HG03378 (cell line): ENCODE measurements at regions not wholly inside any gene's neighbourhood (a gene's known extent, or its start where the extent isn't known, plus 50 kb on each side); places are given as distances from the start of the nearest gene placed in this dataset.

Experiments used
- ATAC-seq: cut with Tn5 transposase; IDR thresholded peaks from one replicate; pipeline ENCODE4 v1.9.1; 2021; ENCODE audit warnings: mild to moderate bottlenecking, moderate library complexity; ENCODE audit not compliant: unreplicated experiment

DNA sequence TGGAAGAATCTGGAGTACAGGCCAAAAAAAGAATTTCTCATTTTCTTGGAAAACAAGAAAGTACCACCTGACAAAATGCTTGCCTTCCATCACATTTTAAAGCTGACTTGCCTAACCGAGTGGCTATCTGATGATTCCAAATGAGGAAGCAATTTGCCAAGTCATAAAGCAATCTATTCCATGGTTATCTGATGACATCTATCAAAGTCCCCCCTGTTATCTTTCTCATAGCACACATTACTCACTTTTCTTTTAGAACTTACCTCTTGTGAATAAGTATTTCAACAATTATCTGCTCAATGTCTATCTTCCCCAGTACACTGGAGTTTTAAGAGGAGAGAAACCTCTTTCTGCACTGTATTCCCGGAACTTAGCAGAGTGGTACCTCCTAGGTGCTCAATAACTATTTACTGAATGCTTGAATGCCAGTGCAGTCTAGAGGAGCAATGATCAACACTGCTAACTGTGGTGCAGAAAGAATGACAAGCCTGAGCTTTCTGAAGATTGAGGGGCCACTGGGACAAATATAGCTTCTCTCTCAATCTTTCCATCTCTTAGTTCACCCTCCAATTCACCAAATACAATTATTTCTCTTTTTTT, 186.3 kb upstream of the ATP11B start:
- no peak for ATAC-seq

DNA sequence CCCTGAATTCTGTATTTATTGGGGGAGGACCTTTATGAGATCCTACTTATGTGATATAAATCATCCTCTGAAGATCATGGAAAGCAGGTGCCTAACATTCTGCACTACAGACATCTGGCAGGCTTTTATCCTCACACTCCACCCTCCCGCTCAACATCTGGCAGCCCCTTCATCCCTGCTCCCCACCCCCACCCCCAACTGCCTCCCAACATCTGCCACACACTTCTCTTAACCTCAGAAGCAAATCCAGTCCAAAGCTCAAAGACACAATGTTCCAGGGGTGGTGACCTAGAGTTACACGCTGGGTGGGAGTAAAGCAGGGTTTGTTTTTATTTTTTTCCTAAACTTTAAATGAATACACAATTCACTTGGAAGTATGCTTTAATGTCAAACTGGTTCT, 184.5 kb upstream of the ATP11B start:
- no peak for ATAC-seq

DNA sequence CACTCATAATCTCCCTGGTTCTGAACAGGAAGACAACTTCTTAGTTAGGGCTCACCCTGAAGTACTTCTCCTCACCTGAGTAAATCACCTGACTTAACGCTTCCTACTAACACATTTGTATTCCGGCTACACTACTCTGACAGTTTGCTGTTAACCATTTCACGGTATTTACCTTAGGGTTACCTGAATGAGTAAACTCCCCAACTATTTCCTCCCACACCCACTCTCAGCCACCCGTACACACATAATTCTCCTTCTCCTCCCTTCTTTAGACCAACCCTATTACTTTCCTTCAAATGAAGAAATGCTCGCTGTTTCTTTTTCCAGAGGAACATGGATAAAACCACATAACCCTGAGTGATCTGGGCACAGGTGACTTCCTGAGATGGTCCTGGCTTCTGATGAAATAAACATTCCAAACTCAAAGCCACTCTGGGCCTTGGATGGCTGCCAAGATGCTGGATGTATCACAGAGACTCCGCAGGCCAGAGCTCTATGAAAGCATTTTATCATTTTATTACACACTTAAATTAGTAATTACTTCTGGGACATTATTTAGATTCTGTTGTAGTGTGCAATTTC, 183.6 kb upstream of the ATP11B start:
- no peak for ATAC-seq

DNA sequence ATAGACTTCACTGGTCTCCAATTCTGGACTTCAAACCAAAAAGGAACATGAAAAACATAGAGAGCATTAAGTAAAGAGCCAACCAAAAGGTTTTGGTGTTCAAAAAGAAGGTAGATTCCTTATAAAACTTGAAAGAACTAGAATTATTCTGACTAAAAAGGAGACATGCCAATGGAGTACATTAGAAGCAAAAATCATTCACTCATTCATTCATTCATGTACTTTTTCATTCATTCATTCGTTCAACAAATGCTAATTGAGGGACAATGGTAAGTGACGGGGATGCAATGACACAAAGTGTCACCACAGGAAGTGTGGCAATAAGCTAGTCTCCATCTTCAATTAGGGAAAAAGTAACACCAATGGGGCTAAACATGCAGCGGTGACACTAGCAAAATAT, 181.0 kb upstream of the ATP11B start:
- no peak for ATAC-seq

DNA sequence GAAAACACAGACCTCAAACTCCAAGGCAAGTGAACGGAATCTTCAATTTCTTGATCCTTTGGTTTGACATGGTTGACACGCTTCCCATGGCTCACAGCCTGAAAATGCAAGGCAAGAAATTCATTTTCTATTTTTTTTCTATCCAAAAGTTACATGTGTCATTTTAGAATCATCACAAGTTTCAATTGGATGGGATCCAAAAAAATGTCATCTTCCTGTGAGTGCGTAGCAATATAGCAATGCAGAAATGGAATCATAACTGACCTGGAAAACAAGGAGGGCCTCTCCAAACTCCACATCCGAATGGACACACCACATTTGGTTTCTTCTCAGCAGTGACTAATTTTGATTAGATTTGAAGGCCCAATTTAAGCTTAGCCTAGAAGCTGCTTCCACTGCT, 175.8 kb upstream of the ATP11B start:
- ATAC-seq: no peak

DNA sequence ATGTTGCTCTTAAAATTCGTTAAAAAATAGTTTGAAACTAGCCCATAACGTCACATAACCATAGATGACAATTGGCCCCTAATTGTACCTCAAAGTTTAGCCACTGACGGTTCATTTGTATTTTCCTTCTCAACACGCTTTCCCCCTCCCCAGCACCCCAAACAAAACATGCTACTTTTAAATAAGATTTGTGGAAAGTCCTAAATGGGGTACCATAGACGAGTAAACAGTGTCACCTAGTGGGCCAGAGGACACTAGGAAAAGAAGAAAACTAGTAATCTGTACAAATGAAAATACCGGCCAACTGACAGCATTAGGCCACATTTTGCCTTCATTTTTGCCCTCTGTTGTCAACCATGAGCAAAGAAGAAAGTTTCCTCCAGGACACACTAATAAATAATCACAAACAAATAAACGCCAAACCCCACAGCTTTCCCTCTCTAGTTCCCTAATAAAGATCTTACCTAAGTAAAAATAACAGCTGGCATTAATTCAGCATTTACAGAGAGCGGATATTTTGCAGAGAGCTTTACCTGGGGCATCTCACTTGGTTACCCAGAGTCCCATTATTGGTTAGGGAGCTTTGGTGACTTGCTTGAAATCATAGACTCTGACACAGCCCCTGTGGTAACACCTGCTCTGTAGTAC, 175.1 kb upstream of the ATP11B start:
- ATAC-seq: no peak

DNA sequence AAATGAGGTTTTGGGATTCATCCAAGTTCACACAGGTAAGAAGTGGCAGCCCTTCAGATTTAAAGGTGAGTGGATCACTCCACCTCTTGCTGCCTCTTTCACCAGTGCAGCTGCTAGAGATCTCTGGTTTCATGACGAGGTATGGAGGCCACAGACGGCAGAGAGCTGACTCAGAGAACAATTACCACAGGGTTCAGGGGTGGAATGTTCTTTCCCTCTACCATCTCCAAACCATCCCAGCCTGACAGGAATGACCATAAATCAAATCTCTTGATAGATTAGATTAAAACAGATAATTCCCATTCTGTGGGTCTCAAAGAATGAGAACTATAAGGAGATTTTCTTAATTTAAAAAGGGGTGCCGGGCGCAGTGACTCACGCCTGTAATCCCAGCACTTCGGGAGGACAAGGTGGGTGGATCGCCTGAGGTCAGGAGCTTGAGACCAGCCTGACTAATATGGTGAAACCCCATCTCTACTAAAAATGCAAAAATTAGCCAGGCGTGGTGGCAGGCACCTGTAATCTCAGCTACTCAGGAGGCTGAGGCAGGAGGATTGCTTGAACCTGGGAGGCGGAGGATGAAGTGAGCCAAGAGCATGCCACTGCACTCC, 174.2 kb upstream of the ATP11B start:
- no peak for ATAC-seq

DNA sequence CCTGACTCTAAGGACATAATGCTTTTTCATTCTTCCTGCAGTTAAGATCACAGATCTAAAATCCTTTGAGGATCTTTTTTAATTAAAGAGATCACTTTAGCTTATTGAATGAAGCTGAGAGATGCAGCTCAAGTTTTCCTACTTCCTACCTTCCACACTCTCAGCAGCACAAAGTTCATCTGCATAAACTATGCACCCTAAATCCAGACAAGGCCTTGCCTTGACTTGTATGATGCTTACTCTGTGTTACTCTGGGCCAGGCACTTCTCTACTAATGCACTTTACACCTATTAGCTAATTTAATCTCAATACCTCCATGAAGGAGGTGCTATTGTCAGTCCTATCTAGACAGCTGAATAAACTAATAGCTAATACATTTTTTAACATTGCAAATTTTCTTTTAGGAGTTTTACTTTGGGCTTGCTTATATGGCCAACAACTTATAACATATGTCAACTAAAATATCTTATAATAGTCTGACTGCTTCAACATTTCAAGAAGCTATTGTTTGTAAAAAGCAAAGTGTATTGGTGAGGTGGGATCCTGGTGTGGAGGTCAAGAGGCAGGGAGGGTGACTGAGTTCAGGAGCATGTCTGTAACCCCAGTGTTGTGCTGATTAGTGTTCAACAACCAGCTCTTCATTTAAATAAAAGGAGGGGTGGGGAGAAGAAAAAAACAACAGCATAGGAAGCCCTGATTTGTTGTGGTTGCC, 172.4 kb upstream of the ATP11B start:
- no peak for ATAC-seq

DNA sequence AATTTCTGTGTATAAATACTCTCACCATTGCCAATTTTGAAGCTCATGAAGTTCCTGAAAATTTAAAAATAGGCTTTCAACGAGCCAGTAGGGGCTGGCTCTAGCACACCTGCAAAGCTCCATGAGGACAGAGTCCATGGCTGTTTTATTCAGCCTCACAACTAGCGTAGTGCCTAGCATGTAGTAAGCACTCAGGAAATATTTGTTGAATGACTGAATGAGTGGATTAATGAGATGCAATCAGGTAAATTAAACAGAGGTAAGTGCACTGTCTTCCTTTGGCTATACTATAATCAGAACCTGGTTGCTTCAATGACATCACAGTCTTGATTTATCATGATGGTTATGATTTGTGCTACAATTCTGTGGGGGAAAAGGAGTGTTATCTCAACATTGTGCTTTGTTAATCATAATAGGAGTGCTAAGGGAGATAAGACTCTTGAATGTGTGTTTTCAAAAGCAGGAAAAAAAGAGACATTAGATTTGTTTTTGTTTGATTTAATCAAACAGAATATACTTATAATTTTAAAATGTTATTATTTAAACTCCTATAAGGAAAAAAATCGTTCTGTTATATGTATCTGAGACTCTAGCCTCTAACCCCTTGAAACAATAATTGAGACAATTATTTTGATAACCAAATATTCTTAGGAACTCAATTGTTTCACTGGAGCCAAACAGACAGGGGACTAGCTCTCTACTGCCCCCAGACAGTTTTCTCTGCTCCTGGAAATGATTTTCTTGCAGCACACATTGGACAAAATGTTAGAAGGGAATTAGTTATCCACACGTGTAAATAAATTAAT, 171.7 kb upstream of the ATP11B start:
- no peak for ATAC-seq

DNA sequence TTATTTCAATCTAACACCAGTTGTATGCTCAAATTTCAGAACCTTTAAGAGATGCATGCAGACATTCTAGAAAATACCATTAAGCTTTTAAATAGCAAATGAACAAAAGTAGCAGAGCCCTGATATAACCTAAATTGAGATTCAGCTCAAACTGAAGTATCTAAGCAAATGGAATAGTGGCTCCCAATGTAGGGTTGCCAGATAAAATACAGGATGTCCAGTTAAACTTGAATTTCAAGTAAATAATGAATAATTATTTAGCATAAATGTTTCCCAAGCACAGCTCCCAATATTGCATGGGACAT, 171.1 kb upstream of the ATP11B start:
- ATAC-seq: no peak

DNA sequence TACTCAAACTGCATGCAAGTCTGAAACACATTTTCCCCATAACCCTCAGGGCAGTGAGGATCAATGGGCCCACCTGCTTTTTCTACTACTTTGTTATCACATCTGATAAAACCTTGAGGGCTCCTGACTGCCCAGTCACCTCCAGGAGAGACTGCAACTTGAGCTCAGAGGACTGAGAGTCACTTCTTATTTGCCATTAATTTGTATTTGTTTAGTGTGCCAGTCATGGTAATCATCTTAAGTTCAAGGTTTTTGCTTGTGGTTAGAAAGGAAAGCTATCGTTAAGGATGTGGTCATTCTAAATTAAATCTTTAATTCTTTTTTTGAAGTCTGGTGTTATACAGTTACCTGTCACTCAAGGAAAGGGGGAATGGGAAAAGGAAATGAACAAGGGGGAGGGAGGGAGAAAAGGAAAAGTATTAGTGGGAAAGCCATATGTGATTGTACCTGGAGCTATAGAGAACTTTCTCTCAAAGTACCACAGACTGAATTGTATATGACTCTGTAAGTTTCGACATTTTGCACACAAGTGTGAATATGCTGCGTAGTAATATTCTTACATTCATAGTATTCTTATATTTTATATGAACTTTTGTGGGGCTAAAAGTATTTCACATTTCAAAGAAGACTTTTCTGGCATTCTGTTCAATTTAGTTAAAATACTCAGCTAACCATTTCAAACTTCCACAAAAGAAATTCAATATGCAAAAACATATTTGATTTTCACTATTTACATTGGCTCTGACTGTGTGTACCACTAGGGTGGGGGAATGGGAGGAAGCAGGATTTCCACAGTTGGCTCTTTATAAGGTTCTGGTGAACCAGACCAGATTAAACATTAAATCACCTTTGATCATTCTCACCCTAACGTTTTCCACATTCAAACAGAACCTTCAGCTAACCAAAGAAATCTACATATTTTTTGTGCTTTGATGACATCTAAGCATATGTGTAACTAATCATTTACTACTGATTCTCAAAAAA, 166.5 kb upstream of the ATP11B start:
- ATAC-seq: no peak

DNA sequence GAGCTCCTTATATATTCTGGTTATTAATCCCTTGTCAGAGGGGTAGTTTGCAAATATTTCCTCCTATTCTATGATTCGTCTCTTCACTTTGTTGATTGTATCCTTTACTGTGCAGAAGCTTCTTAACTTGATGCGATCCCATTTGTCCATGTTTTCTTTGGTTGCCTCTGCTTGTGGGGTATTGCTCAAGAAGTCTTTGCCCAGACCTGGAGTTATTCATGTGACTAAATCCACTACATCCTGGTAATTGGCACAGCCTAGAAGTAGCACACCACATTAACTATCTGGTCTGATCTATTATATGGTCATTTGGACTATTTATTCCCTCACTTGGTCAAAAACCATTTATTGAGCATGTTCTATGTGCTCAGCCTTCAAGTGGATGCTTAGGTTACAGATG, 164.8 kb upstream of the ATP11B start:
- no peak for ATAC-seq

DNA sequence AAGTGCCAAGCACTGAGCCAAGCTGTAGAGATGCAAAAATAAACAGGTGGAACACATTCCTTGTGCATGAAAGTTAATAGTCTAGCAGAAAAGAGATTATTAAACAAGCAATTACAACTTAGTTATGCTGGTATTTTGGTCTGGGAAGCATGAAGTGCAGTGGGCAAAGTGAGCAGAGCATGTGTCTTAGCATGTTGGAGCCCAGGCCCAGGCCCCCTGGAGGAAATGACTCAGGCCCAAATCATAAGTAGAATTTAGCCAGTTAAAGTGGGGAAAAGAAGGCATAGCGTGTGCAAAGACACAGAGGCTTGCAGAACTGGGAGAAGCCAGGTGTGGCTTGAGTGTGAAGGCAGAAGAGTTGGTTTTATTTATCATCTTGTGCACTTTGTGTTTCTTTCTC, 163.8 kb upstream of the ATP11B start:
- ATAC-seq: no peak

DNA sequence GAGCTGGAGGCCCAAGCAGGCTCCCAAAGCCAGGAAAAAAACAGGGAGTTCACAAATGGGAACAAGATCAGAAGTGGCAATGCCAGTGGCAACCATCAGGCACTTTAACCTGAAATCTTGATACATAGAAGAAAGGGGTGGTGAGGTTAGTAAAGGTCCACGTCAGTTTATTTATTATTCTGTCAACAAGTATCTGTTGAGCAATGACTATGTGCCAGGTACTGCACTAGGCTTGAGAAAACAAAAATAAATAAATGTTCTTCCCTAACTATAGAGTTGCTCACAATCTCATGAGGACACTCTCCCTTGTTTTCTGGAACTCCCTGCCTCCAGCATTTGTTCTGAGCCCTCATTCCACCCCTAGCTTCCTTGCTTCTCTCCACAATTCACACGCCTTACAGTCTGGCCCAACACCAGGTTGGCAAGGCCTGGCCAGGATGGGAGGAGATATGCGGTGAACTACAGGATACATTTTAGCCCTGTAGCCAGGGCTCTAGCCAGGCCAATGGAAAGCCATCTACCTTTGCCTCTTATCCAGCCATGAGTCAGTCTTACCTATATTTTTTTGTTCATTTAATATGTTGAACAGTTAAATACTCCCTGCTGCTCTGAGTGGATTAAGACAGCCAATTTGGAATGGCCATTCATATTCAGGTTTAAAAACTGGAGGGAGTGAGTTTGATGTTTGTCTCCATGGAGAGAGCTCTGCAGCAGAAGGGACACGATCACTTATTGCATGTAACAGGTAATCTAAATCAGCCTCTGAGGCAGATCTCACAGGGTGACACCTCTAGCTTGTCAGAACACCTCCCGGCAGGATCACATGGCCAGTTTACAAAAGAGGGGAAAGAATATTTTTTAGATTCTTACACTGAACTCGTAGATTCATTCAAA, 161.9 kb upstream of the ATP11B start:
- ATAC-seq: no peak

DNA sequence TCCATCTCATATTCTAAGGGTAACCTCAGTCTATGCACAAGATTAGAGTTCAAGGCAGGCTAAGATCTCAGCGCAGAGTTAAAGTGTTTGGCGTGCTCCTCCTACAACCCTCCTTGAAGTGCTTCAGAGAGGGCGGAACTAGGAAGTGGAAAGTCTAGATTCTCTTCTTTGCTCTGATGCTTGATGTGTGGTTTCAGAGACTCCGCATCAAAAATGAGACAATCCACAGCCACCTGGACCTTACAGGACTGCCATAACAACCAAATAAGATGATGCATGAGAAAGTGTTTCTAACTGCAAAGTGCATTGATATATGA, 161.3 kb upstream of the ATP11B start:
- ATAC-seq: no peak

DNA sequence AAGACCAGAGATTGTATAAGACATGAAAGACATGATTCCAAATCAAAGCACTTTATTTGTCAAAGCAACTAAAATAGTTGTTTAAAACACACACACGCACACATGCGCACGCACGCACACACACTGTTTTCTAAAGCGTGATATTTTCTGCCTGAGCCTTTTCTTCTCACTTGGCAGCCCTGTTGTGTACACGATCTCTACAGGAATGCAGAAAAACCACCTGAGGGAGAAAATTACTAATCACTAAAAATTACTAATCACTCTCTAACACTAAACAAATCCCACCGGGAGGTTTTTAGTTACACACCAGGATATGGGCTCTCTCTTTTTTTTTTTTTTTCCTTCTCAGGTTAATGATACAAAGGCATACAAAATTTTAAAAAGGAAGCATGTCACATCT, 160.1 kb upstream of the ATP11B start:
- ATAC-seq: no peak

DNA sequence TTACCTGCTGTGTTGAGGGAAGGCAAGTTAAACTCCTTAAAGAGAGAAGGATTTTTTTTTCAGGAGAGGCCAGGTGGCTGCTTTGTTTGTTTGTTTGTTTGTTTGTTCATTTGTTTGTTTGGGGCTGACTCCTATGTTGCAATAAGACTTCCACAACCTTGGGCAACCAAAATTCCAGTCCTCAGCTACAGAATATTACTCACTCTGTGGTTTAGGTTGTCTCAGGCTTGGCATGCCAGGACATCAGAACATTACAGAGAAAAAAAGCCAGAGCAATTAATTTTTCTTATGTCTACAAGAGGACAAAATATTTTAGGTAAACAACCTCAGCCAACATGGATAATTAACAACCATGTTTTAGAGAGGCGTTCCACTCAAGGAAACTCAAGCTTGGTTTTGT, 156.7 kb upstream of the ATP11B start:
- ATAC-seq: no peak

DNA sequence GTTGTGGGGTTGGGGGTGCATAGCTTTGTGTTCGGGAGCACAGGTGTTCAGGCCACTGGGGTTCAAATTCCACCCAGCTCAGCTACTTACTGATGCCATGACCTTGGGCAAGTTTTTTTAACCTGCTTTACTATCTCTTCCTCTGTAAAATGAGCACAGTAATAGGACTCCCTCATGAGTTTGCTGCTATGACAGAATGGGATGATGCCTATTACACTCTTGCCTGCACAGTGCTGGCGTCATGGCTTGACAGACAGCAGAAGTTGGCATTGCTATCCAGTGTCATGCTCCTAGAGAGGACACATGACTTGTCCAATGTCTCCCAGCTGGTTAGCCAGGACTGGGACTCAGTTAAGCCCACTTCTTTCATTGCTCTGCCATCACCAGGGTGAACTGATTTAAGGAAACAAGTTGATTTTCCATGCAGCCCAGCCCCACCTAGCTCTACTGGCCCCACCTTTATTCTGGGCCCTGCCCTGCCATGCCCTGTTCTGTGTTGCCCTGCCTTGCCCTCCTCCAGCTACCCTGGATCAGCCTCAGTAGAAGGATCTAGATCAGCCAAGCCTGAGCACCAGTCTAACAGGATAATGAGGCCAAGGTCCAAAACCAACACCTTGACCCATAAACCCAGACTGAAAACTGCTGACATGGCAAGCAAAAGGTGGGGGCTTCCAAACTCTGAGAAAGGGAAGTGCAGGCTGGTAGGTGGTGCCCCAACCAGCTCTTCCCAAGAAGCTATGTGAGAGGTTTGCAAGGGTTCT, 155.8 kb upstream of the ATP11B start:
- no peak for ATAC-seq
